ENCODE measurements at regions not wholly inside any gene's neighbourhood (a gene's known extent, or its start where the extent isn't known, plus 50 kb on each side); places are given as distances from the start of the nearest gene placed in this dataset.

DNA sequence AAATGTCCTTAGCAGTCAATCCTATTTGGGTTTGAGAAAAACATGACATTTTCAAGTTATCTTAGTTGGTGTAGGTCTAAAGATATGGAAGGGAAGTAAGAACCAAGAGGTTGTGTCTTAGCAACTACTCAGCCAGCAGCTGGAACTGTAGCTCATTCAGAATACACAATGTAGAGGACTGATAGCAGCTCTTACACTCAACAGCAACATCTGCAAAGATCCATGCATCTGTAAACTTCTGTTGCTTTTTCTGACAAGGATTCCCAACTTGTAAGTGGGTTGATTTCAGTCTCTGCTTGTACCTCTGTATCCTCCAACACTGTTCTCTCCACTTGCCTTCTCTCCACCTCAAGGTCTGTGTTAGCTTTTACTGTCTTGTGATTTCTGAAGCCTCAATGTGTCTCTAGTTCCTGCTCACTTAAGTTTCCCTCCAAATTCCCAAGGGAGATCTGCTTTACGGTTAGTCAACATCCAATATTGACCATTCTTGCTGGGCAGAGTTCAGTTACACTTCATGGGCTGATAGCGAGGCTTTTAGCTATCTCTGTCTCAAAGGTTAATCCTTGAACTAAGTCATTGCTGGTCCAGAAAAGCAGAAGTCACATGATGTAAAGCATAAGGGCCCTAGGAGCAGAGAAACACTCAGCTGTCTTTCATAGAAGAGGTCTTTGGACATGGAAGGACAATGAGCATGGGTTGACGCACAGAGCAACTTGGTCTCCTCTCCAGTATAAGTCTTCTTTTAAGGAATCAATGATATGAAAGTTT is 71.6 kb upstream of the LGSN start (continued):
- TF ChIP-seq, protein P1, sequence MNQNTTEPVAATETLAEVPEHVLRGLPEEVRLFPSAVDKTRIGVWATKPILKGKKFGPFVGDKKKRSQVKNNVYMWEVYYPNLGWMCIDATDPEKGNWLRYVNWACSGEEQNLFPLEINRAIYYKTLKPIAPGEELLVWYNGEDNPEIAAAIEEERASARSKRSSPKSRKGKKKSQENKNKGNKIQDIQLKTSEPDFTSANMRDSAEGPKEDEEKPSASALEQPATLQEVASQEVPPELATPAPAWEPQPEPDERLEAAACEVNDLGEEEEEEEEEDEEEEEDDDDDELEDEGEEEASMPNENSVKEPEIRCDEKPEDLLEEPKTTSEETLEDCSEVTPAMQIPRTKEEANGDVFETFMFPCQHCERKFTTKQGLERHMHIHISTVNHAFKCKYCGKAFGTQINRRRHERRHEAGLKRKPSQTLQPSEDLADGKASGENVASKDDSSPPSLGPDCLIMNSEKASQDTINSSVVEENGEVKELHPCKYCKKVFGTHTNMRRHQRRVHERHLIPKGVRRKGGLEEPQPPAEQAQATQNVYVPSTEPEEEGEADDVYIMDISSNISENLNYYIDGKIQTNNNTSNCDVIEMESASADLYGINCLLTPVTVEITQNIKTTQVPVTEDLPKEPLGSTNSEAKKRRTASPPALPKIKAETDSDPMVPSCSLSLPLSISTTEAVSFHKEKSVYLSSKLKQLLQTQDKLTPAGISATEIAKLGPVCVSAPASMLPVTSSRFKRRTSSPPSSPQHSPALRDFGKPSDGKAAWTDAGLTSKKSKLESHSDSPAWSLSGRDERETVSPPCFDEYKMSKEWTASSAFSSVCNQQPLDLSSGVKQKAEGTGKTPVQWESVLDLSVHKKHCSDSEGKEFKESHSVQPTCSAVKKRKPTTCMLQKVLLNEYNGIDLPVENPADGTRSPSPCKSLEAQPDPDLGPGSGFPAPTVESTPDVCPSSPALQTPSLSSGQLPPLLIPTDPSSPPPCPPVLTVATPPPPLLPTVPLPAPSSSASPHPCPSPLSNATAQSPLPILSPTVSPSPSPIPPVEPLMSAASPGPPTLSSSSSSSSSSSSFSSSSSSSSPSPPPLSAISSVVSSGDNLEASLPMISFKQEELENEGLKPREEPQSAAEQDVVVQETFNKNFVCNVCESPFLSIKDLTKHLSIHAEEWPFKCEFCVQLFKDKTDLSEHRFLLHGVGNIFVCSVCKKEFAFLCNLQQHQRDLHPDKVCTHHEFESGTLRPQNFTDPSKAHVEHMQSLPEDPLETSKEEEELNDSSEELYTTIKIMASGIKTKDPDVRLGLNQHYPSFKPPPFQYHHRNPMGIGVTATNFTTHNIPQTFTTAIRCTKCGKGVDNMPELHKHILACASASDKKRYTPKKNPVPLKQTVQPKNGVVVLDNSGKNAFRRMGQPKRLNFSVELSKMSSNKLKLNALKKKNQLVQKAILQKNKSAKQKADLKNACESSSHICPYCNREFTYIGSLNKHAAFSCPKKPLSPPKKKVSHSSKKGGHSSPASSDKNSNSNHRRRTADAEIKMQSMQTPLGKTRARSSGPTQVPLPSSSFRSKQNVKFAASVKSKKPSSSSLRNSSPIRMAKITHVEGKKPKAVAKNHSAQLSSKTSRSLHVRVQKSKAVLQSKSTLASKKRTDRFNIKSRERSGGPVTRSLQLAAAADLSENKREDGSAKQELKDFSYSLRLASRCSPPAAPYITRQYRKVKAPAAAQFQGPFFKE (tag by site-specific recombination; IDR thresholded peaks at IDR 0.05; ENCODE audit: borderline replicate concordance), result no peak
- TF ChIP-seq ZNF148 (tag by site-specific recombination; IDR thresholded peaks at IDR 0.05; ENCODE audit: borderline replicate concordance), result no peak

DNA sequence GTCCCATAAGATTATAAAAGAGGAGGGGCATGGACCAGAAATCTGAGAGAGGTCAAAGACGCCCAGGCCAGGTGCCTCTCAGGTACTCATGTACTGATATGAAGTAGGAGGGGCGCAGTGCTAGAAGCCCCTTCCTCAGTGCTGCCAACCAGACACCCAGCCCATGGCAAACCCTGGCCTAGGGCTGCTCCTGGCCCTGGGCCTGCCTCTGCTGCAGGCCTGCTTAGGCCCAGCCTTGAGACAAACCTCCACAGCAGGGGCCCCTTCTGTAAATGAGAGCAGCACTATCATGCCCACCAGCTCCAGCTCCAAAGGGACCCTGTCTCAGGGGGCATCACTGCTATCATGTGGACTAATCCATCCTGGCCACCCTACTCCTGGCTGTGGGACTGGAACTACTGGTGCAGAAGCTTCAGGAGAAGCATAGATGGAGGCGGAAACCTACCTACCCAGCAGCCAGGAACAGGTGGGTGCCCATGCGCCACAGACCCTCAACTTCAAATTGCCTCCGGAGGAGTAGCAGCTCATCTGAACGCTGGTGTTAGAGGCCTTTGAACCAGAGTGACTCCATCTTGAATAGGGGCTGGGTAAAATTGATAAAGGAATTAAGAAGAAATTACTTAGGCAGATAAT is 72.4 kb upstream of the LGSN start:
- Histone ChIP-seq H3K9me3 (ENCODE audit: control insufficient read depth, insufficient read depth, low read depth, low read length) (no peaks in the 10 kb centered on the region), H3K4me1 (ENCODE audit: control insufficient read depth, insufficient read depth, low read length) (no peaks in the 10 kb centered on the region), H3K4me3 (ENCODE audit: low read depth, low read length) (no peak overlapping the region), H3K27ac (ENCODE audit: extremely low read depth, low read depth, low read length) (no peak overlapping the region), H3K36me3 (ENCODE audit: control insufficient read depth in 2 of 2, insufficient read depth in 1 of 2, low read length in 2 of 2) (no peaks in the 10 kb centered on the region)
- TF ChIP-seq GLI4 (tag by site-specific recombination; IDR thresholded peaks at IDR 0.05), result no peak
- TF ChIP-seq EGR2 (tag by site-specific recombination; IDR thresholded peaks at IDR 0.05; ENCODE audit: low read depth), result no peak
- TF ChIP-seq ZNF221 (tag by site-specific recombination; IDR thresholded peaks at IDR 0.05; ENCODE audit: borderline replicate concordance), result no peak
- TF ChIP-seq ZSCAN16 (tag by site-specific recombination; IDR thresholded peaks at IDR 0.05), result no peak
- no peak for TF ChIP-seq ZNF155 (tag by site-specific recombination; IDR thresholded peaks at IDR 0.05)
- no peak for TF ChIP-seq ZNF366 (tag by site-specific recombination; conservative IDR thresholded peaks at IDR 0.05)
- TF ChIP-seq OSR2 (tag by site-specific recombination; IDR thresholded peaks at IDR 0.05), result no peak
- TF ChIP-seq KLF9 (tag by site-specific recombination; IDR thresholded peaks at IDR 0.05; ENCODE audit: low read depth), result no peak
- TF ChIP-seq ZNF830 (tag by site-specific recombination; IDR thresholded peaks at IDR 0.05; ENCODE audit: low read depth), result no peak
- TF ChIP-seq ZNF433 (tag by site-specific recombination; IDR thresholded peaks at IDR 0.05; ENCODE audit: low read depth), result no peak
- no peak for TF ChIP-seq ZSCAN4 (tag by site-specific recombination; IDR thresholded peaks at IDR 0.05)
- no peak for TF ChIP-seq ZNF76 (tag by site-specific recombination; IDR thresholded peaks at IDR 0.05; ENCODE audit: borderline replicate concordance, low read depth)
- no peak for TF ChIP-seq SP7 (tag by site-specific recombination; IDR thresholded peaks at IDR 0.05)
- TF ChIP-seq ZNF555 (tag by site-specific recombination; conservative IDR thresholded peaks at IDR 0.05), result no peak
- TF ChIP-seq ZNF660 (tag by site-specific recombination; IDR thresholded peaks at IDR 0.05), result no peak
- TF ChIP-seq ZNF10 (tag by site-specific recombination; IDR thresholded peaks at IDR 0.05), result no peak
- no peak for TF ChIP-seq YY1 (tag by site-specific recombination; IDR thresholded peaks at IDR 0.05)
- no peak for TF ChIP-seq HOXC10 (CRISPR knock-in tag; IDR thresholded peaks at IDR 0.05)
- no peak for TF ChIP-seq ZNF211 (tag by site-specific recombination; IDR thresholded peaks at IDR 0.05; ENCODE audit: low read depth)
- ChIA-PET CTCF (no interaction called here), POLR2A (no interaction called here)

All from HEK293 (cell line).